ENCODE measurements at regions not wholly inside any gene's neighbourhood (a gene's known extent, or its start where the extent isn't known, plus 50 kb on each side); places are given as distances from the start of the nearest gene placed in this dataset.

DNA sequence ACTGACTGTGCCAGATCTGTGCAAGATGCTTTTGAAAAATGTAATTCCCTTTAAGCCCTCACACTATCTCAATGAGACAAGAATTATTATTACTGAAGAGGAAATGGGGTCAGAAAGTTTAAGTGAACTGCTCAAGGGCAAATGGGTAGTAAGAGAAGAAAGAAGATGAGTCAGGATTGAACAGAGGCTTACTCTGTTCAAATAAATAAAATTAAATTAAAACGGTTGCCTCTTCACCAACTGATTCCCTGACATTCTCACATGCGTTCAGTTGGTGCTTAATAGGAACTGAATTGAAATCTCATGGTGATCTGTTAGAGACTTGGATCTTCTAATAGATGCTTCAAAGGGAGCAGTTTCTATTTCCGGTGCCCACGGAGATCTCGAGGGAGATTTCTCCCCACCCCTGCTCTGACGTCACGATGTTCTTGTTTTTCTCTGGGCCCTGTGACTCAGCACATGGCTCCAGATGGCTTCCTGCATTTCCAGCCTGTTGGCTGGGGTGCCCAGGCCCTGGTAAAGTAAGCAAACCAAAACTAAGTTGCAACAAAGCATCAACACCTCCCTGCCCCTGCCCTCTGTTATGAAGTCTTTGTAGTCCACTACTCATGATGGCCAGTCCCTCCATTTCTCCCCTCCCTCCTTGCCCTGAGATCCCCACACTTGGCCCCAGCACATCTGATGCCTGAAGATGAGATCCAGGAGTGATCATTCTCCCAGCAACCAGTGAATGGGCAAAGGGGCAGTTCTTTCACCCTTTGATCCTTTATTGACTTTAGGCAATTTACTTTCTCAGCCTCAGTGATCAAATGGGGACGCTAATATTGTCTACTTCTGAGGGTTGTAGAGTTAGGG, 106.1 kb upstream of the CPEB4 start:
- H2BK5ac ChIP-seq (ENCODE audit: low read depth, low read length), result no peak overlapping the region
- POLR2A ChIA-PET (ENCODE audit: partially characterized antibody), result interaction anchor here (0.6 kb wide), 1 partner anchor 56 kb away, joined by 3 read pairs; no protein-coding TSS in a partner anchor
- H3K36me3 ChIP-seq (ENCODE audit: control insufficient read depth in 2 of 4, insufficient read depth in 4 of 4, low read length in 3 of 4), result no peaks in the 10 kb centered on the region
- no peak overlapping the region for H2BK120ac ChIP-seq (replicated peaks; ENCODE audit: low read depth, low read length)
- H3K23ac ChIP-seq (ENCODE audit: insufficient read length), result no peak overlapping the region
- H3K79me2 ChIP-seq (ENCODE audit: control insufficient read depth in 1 of 2, insufficient read depth in 2 of 2, low read length in 2 of 2), result no peaks in the 10 kb centered on the region
- CTCF ChIA-PET (ENCODE audit: partially characterized antibody), result no interaction called here
- no peak overlapping the region for H4K5ac ChIP-seq (ENCODE audit: insufficient read length, low read depth, low read length)
- no peaks in the 10 kb centered on the region for H4K20me1 ChIP-seq (replicated peaks in 1 of 2; ENCODE audit: control insufficient read depth in 1 of 2, insufficient read depth in 2 of 2, low read length in 2 of 2)
- no peak overlapping the region for H3K4ac ChIP-seq (replicated peaks; ENCODE audit: insufficient read length, low read depth, low read length)
- peaks cover 0 to 6% (median under 1%) of the 10 kb centered on the region in 4 experiments; a peak in 5 of 7 replicates for H3K4me1 ChIP-seq (replicated peaks in 1 of 4; ENCODE audit: control insufficient read depth in 3 of 4, insufficient read depth in 4 of 4, low read length in 3 of 4)
- no peak overlapping the region for H3K9ac ChIP-seq (replicated peaks in 1 of 4; ENCODE audit: extremely low read depth in 1 of 4, low read depth in 3 of 4, low read length in 3 of 4)
- FAIRE-seq, result no peak
- 91% methylated on average over 8 of the region's 8 CpGs; no CpG with 5 or more reads in 1 of the 2 experiments for WGBS, 2 experiments (ENCODE audit: extremely low coverage in 1 of 2, insufficient coverage in 1 of 2, insufficient read length in 1 of 2, insufficient replicate concordance in 2 of 2, low coverage in 1 of 2, low lambda C conversion rate in 2 of 2, missing lambda C conversion rate in 1 of 2)
- H3K9me3 ChIP-seq (ENCODE audit: insufficient read depth in 2 of 2, low read depth in 1 of 2, low read length in 1 of 2), result no peaks in the 10 kb centered on the region
- no peak overlapping the region for H3K56ac ChIP-seq (replicated peaks; ENCODE audit: insufficient read length, low read depth, low read length)
- TF ChIP-seq SP4 (IDR thresholded peaks at IDR 0.05; ENCODE audit: low read length) (no peak), TAF1 (IDR thresholded peaks at IDR 0.05; ENCODE audit: low read depth, low read length) (no peak), CEBPB (IDR thresholded peaks at IDR 0.05; ENCODE audit: low read depth, low read length) (no peak), SP2 (IDR thresholded peaks at IDR 0.05; ENCODE audit: low read length) (no peak)
- TF ChIP-seq, protein P1, sequence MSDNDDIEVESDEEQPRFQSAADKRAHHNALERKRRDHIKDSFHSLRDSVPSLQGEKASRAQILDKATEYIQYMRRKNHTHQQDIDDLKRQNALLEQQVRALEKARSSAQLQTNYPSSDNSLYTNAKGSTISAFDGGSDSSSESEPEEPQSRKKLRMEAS (IDR thresholded peaks at IDR 0.05), result peak; percentile 59; the same call in 1 of the 2 replicates
- no peak overlapping the region for H3K14ac ChIP-seq (ENCODE audit: insufficient read length)
- H2BK12ac ChIP-seq (ENCODE audit: low read depth, low read length), result peak overlapping the region; percentile 64; the same call in 1 of the 2 replicates
- no peak overlapping the region for H3K27ac ChIP-seq (ENCODE audit: low read depth, low read length)
- peak overlapping the region; percentile 83; the same call in 1 of the 2 replicates for H4K8ac ChIP-seq (ENCODE audit: extremely low read depth, insufficient read depth, low read length)
- H2BK15ac ChIP-seq (ENCODE audit: low read length), result no peak overlapping the region
- DNase-seq (ENCODE audit: low read depth in 1 of 2, low spot score in 2 of 2), result no peak
- no peak overlapping the region for H3K4me2 ChIP-seq (ENCODE audit: insufficient read depth in 1 of 2, low read depth in 2 of 2, low read length in 2 of 2)
- peaks cover 0 to 2% (median 0%) of the 10 kb centered on the region in 4 experiments; a peak in 3 of 7 replicates for H3K27me3 ChIP-seq (replicated peaks in 1 of 4; ENCODE audit: control insufficient read depth in 3 of 4, extremely low read depth in 1 of 4, insufficient read depth in 3 of 4, low read length in 3 of 4)
- H3K4me3 ChIP-seq (ENCODE audit: extremely low read depth in 1 of 4, insufficient read depth in 2 of 4, low read depth in 3 of 4, low read length in 4 of 4), result no peak overlapping the region
- no peaks in the 10 kb centered on the region for H3K23me2 ChIP-seq (ENCODE audit: low read depth, low read length)
- no peak overlapping the region for H2AK5ac ChIP-seq (ENCODE audit: low read depth, low read length)
- no peak overlapping the region for H2BK20ac ChIP-seq (ENCODE audit: low read length)
- no peaks in the 10 kb centered on the region for H3K79me1 ChIP-seq (ENCODE audit: low read depth, low read length)
- no peak overlapping the region for H4K91ac ChIP-seq (replicated peaks; ENCODE audit: insufficient read length, low read length)
- H3K18ac ChIP-seq (ENCODE audit: extremely low read depth, low read length), result peak overlapping the region; percentile 44
- no peak overlapping the region; the same call in 1 of the 2 replicates for H2AFZ ChIP-seq (ENCODE audit: low read length)
